ENCODE measurements at regions not wholly inside any gene's neighbourhood (a gene's known extent, or its start where the extent isn't known, plus 50 kb on each side); places are given as distances from the start of the nearest gene placed in this dataset.

DNA sequence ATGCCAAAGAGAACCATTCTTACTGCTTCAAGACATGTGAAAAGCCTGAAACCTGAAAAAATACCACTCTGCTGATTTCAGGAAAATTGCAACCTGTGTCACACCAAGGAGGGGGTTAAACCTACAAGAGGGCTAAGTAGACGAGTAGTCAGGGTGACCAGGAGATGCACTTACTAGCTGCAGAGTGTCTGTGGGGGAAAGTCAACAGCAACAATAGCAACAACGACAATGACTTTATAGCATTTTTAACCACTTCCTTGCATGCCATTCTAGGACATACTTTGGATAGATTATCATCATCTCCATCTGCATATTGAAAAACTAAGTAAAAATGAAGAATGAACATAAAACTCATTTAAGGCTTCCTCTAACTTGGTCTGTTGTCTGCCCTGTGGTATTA lies 902.7 kb downstream of the BCL11B start:
- Histone ChIP-seq H3K36me3 (ENCODE audit: control insufficient read depth in 2 of 2, extremely low read depth in 1 of 2, insufficient read depth in 2 of 2, low read length in 2 of 2) (no peaks in the 10 kb centered on the region), H4K20me1 (replicated peaks; ENCODE audit: control insufficient read depth, extremely low read depth, insufficient read depth, low read length) (no peaks in the 10 kb centered on the region), H3K4me3 (replicated peaks in 1 of 3; ENCODE audit: insufficient read depth in 1 of 3, low read depth in 1 of 3, low read length in 3 of 3) (no peak overlapping the region), H3K9me1 (replicated peaks; ENCODE audit: control insufficient read depth, extremely low read depth, insufficient read depth, low read length) (no peaks in the 10 kb centered on the region), H3K9me3 (replicated peaks; ENCODE audit: control insufficient read depth, insufficient read depth, low read length) (peaks cover 3% of the 10 kb centered on the region), H3K27me3 (ENCODE audit: control insufficient read depth in 2 of 2, insufficient read depth in 2 of 2, low read length in 2 of 2) (no peaks in the 10 kb centered on the region), H3K79me2 (ENCODE audit: control insufficient read depth, insufficient read depth, low read length) (no peaks in the 10 kb centered on the region), H3K9ac (replicated peaks; ENCODE audit: extremely low read depth, insufficient read depth, low read length) (no peak overlapping the region), H3K4me2 (ENCODE audit: insufficient read depth, low read length) (no peak overlapping the region), H2AFZ (ENCODE audit: low read depth, low read length) (no peak overlapping the region), H3K27ac (ENCODE audit: insufficient read depth, low read depth, low read length) (no peak overlapping the region), H3K4me1 (ENCODE audit: control insufficient read depth, extremely low read depth, insufficient read depth, low read length) (no peaks in the 10 kb centered on the region)
- intact Hi-C loops (cut with micrococcal nuclease), result no loop called here
- FAIRE-seq (no peak), DNase-seq (ENCODE audit: low read depth, low spot score) (no peak)
- TF ChIP-seq EZH2 (IDR thresholded peaks at IDR 0.05; ENCODE audit: borderline replicate concordance, low read depth, low read length, severe bottlenecking) (no peak), JUN (IDR thresholded peaks at IDR 0.05; ENCODE audit: borderline replicate concordance, insufficient read depth, insufficient read length, low read depth) (no peak), MYC (IDR thresholded peaks at IDR 0.05; ENCODE audit: low read depth, low read length) (no peak), POLR2AphosphoS5 (IDR thresholded peaks at IDR 0.05; ENCODE audit: insufficient read depth, low read depth, low read length) (no peak), POLR2A (IDR thresholded peaks at IDR 0.05; ENCODE audit: low read depth, low read length) (no peak), FOS (IDR thresholded peaks at IDR 0.05; ENCODE audit: borderline replicate concordance, insufficient read depth, low read length) (no peak), GATA2 (IDR thresholded peaks at IDR 0.05; ENCODE audit: insufficient read depth, insufficient read length, low read depth, low read length) (no peak)
- TF ChIP-seq, protein P1, sequence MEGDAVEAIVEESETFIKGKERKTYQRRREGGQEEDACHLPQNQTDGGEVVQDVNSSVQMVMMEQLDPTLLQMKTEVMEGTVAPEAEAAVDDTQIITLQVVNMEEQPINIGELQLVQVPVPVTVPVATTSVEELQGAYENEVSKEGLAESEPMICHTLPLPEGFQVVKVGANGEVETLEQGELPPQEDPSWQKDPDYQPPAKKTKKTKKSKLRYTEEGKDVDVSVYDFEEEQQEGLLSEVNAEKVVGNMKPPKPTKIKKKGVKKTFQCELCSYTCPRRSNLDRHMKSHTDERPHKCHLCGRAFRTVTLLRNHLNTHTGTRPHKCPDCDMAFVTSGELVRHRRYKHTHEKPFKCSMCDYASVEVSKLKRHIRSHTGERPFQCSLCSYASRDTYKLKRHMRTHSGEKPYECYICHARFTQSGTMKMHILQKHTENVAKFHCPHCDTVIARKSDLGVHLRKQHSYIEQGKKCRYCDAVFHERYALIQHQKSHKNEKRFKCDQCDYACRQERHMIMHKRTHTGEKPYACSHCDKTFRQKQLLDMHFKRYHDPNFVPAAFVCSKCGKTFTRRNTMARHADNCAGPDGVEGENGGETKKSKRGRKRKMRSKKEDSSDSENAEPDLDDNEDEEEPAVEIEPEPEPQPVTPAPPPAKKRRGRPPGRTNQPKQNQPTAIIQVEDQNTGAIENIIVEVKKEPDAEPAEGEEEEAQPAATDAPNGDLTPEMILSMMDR (IDR thresholded peaks at IDR 0.05; ENCODE audit: extremely low read depth in 1 of 2, insufficient read depth in 1 of 2, low read depth in 1 of 2, low read length in 2 of 2), result no peak
- TF ChIP-seq, protein P2, sequence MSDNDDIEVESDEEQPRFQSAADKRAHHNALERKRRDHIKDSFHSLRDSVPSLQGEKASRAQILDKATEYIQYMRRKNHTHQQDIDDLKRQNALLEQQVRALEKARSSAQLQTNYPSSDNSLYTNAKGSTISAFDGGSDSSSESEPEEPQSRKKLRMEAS (IDR thresholded peaks at IDR 0.05; ENCODE audit: insufficient read depth, insufficient read length), result no peak
- dilution Hi-C loops (cut with MboI; ENCODE audit: extremely low pct_ligation_motif_present, low sequenced_read_pairs), result no loop called here
- no TSS peak for BruUV-seq (replicated peaks)
- CTCF ChIA-PET, result no interaction called here
- POLR2A ChIA-PET, result no interaction called here
